ENCODE measurements at regions not wholly inside any gene's neighbourhood (a gene's known extent, or its start where the extent isn't known, plus 50 kb on each side); places are given as distances from the start of the nearest gene placed in this dataset.

- Histone ChIP-seq H3K9ac (ENCODE audit: low read depth in 1 of 2, low read length in 2 of 2) (no peak overlapping the region), H3K4me1 (ENCODE audit: control insufficient read depth in 4 of 4, insufficient read depth in 4 of 4, low read length in 3 of 4) (no peaks in the 10 kb centered on the region), H3K36me3 (ENCODE audit: control insufficient read depth in 4 of 4, insufficient read depth in 3 of 4, low read depth in 1 of 4, low read length in 3 of 4) (no peaks in the 10 kb centered on the region), H3K4me3 (ENCODE audit: low read depth in 1 of 3, low read length in 3 of 3) (no peak overlapping the region), H3K27ac (ENCODE audit: low read depth in 1 of 2, low read length in 2 of 2) (no peak overlapping the region), H3K27me3 (ENCODE audit: control insufficient read depth in 4 of 4, insufficient read depth in 4 of 4, low read length in 3 of 4) (no peaks in the 10 kb centered on the region), H3K9me3 (ENCODE audit: control insufficient read depth in 4 of 4, low read length in 3 of 4) (no peaks in the 10 kb centered on the region)
- DNase-seq (ENCODE audit: low spot score), result no peak
- no peak for TF ChIP-seq FOXA1 (IDR thresholded peaks at IDR 0.05)
- no peak for TF ChIP-seq MAX (IDR thresholded peaks at IDR 0.05)
- TF ChIP-seq JUND (IDR thresholded peaks at IDR 0.05), result no peak
- no peak for TF ChIP-seq CTCF (IDR thresholded peaks at IDR 0.05; ENCODE audit: low read depth, low read length, missing input control)
- TF ChIP-seq SP1 (IDR thresholded peaks at IDR 0.05), result no peak
- no peak for TF ChIP-seq EGR1 (IDR thresholded peaks at IDR 0.05; ENCODE audit: low read depth in 2 of 2)
- TF ChIP-seq YY1 (IDR thresholded peaks at IDR 0.05), result no peak
- no peak for TF ChIP-seq REST (IDR thresholded peaks at IDR 0.05)
- no peak for TF ChIP-seq FOXA2 (IDR thresholded peaks at IDR 0.05)
- TF ChIP-seq RAD21 (IDR thresholded peaks at IDR 0.05), result no peak
- TF ChIP-seq NR2F2 (IDR thresholded peaks at IDR 0.05), result no peak
- TF ChIP-seq HNF4A (conservative IDR thresholded peaks at IDR 0.05), result no peak
- TF ChIP-seq TAF1 (conservative IDR thresholded peaks at IDR 0.05), result no peak
- TF ChIP-seq HNF4G (IDR thresholded peaks at IDR 0.05), result no peak
These were observed 65.8 kb upstream of the LEKR1 start for GRCh38 chr3:156760333-156760732.

GRCh38 chr3:156761007-156761406 lies 65.1 kb upstream of the LEKR1 start:
- Histone ChIP-seq H3K4me3 (ENCODE audit: low read depth in 1 of 3, low read length in 3 of 3) (no peak overlapping the region), H3K9me3 (ENCODE audit: control insufficient read depth in 4 of 4, low read length in 3 of 4) (no peaks in the 10 kb centered on the region), H3K9ac (ENCODE audit: low read depth in 1 of 2, low read length in 2 of 2) (no peak overlapping the region), H3K27me3 (ENCODE audit: control insufficient read depth in 4 of 4, insufficient read depth in 4 of 4, low read length in 3 of 4) (no peaks in the 10 kb centered on the region), H3K27ac (ENCODE audit: low read depth in 1 of 2, low read length in 2 of 2) (no peak overlapping the region), H3K4me1 (ENCODE audit: control insufficient read depth in 4 of 4, insufficient read depth in 4 of 4, low read length in 3 of 4) (no peaks in the 10 kb centered on the region), H3K36me3 (ENCODE audit: control insufficient read depth in 4 of 4, insufficient read depth in 3 of 4, low read depth in 1 of 4, low read length in 3 of 4) (no peaks in the 10 kb centered on the region)
- no peak for TF ChIP-seq MAX (IDR thresholded peaks at IDR 0.05)
- no peak for TF ChIP-seq GABPA (IDR thresholded peaks at IDR 0.05 in 1 of 2, conservative IDR thresholded peaks at IDR 0.05 in 1 of 2)
- DNase-seq (ENCODE audit: low spot score), result no peak
- WGBS, result 78% methylated on average over 2 of the region's 2 CpGs

All from liver (tissue), 8 donors.